Parathyroid adenoma (tissue), 2 donors: ENCODE measurements at regions not wholly inside any gene's neighbourhood (a gene's known extent, or its start where the extent isn't known, plus 50 kb on each side); places are given as distances from the start of the nearest gene placed in this dataset.

ENCODE experiments used
- H2AFZ ChIP-seq: fragments of 300-600 bp; sonication (generic); one replicate; pipeline ENCODE4 v1.7.0; 2017; ENCODE audit warnings: antibody characterized with exemption, mild to moderate bottlenecking
- H3K27ac ChIP-seq: fragments of 300-600 bp; sonication (generic); one replicate; pipeline ENCODE4 v1.7.0; 2017
- H3K27me3 ChIP-seq: fragments of 300-600 bp; sonication (generic); one replicate; pipeline ENCODE4 v1.7.0; 2017; ENCODE audit warnings: low read length; ENCODE audit not compliant: control insufficient read depth, insufficient read depth
- H3K36me3 ChIP-seq: fragments of 300-600 bp; sonication (generic); one replicate; pipeline ENCODE4 v1.7.0; 2017; ENCODE audit warnings: low read length; ENCODE audit not compliant: control insufficient read depth, insufficient read depth
- H3K4me1 ChIP-seq: fragments of 300-600 bp; sonication (generic); one replicate; pipeline ENCODE4 v1.7.0; 2017; ENCODE audit warnings: control low read depth
- H3K4me2 ChIP-seq: fragments of 300-600 bp; sonication (generic); one replicate; pipeline ENCODE4 v1.7.0; 2017; ENCODE audit warnings: low read length
- H3K4me3 ChIP-seq: fragments of 300-600 bp; sonication (generic); one replicate; pipeline ENCODE4 v1.7.0; 2017; ENCODE audit warnings: low read depth, low read length
- H3K79me2 ChIP-seq: fragments of 300-600 bp; sonication (generic); one replicate; pipeline ENCODE4 v1.7.0; 2017; ENCODE audit warnings: control low read depth
- H3K9ac ChIP-seq: fragments of 300-600 bp; sonication (generic); one replicate; pipeline ENCODE4 v1.7.0; 2017; ENCODE audit warnings: mild to moderate bottlenecking
- H3K9me3 ChIP-seq: fragments of 300-600 bp; sonication (generic); one replicate; pipeline ENCODE4 v1.7.0; 2017; ENCODE audit warnings: low read length; ENCODE audit not compliant: control insufficient read depth
- TF ChIP-seq, protein P1 (sequence below): fragments of 300-600 bp; sonication (generic); IDR thresholded peaks from one replicate; pipeline ENCODE4 v1.7.0; 2017; ENCODE audit warnings: antibody characterized with exemption, mild to moderate bottlenecking
- donor health status: primary hyperparathyroidism.

DNA sequence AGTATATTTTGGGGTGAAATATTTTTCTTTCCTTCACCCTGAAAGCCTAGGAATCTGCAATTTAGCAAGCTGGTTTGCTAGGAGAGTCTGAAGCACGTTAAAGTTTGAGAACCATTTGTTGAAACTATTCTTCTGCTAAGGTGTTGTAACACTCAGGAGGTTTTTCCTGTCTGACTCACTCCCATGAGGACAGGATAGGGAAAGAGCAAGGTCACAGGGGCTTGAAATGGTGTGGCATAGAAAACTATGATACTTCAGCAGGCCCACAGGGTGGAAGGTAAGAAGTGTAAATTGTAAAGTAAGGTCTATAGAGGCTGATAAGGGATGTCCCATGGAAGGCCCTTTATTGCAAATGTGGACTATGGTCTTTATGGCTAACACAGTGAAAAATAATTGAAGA lies 177.7 kb upstream of the ZC3H15 start:
- Histone ChIP-seq H3K9ac (no peak overlapping the region), H3K36me3 (no peaks in the 10 kb centered on the region), H3K79me2 (no peaks in the 10 kb centered on the region), H3K9me3 (no peaks in the 10 kb centered on the region), H3K4me3 (no peak overlapping the region), H3K4me2 (no peak overlapping the region), H2AFZ (no peak overlapping the region), H3K4me1 (no peaks in the 10 kb centered on the region), H3K27ac (no peak overlapping the region), H3K27me3 (no peaks in the 10 kb centered on the region)
- TF ChIP-seq, protein P1, sequence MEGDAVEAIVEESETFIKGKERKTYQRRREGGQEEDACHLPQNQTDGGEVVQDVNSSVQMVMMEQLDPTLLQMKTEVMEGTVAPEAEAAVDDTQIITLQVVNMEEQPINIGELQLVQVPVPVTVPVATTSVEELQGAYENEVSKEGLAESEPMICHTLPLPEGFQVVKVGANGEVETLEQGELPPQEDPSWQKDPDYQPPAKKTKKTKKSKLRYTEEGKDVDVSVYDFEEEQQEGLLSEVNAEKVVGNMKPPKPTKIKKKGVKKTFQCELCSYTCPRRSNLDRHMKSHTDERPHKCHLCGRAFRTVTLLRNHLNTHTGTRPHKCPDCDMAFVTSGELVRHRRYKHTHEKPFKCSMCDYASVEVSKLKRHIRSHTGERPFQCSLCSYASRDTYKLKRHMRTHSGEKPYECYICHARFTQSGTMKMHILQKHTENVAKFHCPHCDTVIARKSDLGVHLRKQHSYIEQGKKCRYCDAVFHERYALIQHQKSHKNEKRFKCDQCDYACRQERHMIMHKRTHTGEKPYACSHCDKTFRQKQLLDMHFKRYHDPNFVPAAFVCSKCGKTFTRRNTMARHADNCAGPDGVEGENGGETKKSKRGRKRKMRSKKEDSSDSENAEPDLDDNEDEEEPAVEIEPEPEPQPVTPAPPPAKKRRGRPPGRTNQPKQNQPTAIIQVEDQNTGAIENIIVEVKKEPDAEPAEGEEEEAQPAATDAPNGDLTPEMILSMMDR: no peak

GRCh38 chr2:186309901-186310300 lies 176.2 kb upstream of the ZC3H15 start:
- no peaks in the 10 kb centered on the region for H3K9me3 ChIP-seq
- H3K79me2 ChIP-seq: no peaks in the 10 kb centered on the region
- H3K4me3 ChIP-seq: no peak overlapping the region
- no peak overlapping the region for H3K27ac ChIP-seq
- TF ChIP-seq, protein P1: no peak
- H3K4me1 ChIP-seq: no peaks in the 10 kb centered on the region
- no peak overlapping the region for H3K4me2 ChIP-seq
- no peak overlapping the region for H3K9ac ChIP-seq
- H2AFZ ChIP-seq: no peak overlapping the region
- H3K27me3 ChIP-seq: no peaks in the 10 kb centered on the region
- H3K36me3 ChIP-seq: no peaks in the 10 kb centered on the region

DNA sequence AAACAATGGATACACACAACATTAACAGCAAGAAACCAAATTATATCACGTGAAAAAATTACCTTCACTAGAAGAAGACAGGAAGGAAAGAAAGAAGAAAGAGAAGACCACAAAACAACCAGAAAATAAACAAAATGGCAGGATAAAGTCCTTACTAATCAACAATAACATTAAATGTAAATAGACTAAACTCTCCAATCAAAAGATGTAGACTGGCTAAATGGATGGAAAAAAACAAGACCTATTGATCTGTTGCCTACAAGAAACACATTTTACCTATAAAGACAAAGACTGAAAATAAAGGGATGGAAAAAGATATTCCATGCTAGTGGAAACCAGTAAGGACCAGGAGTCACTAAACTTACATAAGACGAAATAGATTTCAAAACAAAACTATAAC lies 167.0 kb upstream of the ZC3H15 start:
- Histone ChIP-seq H2AFZ (no peak overlapping the region), H3K4me2 (no peak overlapping the region), H3K27ac (no peak overlapping the region), H3K27me3 (no peaks in the 10 kb centered on the region), H3K9me3 (no peaks in the 10 kb centered on the region), H3K4me1 (no peaks in the 10 kb centered on the region), H3K4me3 (no peak overlapping the region), H3K79me2 (no peaks in the 10 kb centered on the region), H3K9ac (no peak overlapping the region), H3K36me3 (no peaks in the 10 kb centered on the region)
- TF ChIP-seq, protein P1: no peak

DNA sequence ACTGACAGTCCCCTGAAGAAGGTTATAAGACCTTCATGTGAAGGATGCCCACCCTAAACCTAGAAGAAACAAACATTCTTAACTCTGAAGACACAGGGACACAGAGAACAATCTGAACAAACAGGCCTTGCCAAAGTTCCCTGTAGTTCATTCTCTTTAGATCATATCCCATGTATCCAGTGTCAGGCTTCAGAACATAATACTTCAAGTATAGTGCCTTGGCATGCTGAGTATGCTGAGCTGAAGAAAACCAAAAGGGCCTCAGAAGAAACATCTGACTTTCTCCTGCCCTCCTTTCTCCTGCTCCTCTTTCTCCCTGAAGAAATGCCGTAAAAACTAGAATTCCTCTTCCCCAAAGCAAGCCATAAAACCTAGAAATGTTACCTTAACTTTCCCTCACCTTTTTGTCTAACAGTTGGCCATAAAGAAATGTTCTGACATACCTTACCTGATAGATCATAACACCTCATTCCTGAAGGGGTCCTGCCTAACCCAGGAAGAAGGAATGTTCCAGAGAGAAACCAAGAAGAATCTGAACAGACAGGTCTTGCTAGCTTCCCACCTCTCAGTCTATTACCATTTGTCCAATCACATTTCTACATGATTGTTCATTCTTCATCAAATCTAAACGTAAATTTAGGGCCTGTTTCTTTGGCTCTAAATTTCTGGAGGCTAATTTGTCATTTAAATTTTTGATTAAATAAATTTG lies 160.1 kb upstream of the ZC3H15 start:
- H3K9ac ChIP-seq: no peak overlapping the region
- H3K4me2 ChIP-seq: no peak overlapping the region
- H3K4me1 ChIP-seq: no peaks in the 10 kb centered on the region
- H3K27me3 ChIP-seq: no peaks in the 10 kb centered on the region
- H3K36me3 ChIP-seq: no peaks in the 10 kb centered on the region
- no peak overlapping the region for H3K27ac ChIP-seq
- H3K9me3 ChIP-seq: no peaks in the 10 kb centered on the region
- no peak overlapping the region for H3K4me3 ChIP-seq
- TF ChIP-seq, protein P1: no peak
- H2AFZ ChIP-seq: no peak overlapping the region
- no peaks in the 10 kb centered on the region for H3K79me2 ChIP-seq

DNA sequence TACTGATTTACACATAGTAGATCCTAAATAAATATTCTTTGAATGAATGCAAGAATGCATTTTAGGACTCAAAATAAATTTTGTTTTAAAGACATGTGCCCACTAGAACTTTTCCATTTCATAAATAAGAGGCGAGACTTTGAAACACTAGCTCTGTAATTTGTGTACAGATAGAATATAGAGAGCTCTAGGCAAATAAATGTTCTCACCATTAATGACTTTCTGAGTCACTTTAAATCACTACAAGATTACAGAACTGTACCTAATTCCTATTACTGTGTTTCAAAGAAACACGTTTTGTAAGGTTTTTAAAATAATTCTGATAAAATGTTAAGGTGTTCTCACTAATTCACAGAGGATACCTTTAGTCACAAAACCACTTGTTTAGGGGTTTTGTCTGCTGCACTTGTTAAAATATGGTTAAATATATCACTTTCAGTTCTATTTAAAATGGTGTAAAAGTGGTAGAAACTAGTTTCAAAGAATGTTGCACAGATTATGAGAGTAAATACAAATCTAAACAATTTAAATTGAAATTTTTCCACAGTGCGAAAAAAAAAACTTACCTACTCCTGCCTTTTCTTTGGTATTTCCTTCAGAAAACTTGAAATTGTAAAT lies 158.7 kb upstream of the ZC3H15 start:
- H3K27me3 ChIP-seq: no peaks in the 10 kb centered on the region
- no peak overlapping the region for H2AFZ ChIP-seq
- no peaks in the 10 kb centered on the region for H3K79me2 ChIP-seq
- H3K36me3 ChIP-seq: no peaks in the 10 kb centered on the region
- H3K4me1 ChIP-seq: no peaks in the 10 kb centered on the region
- H3K9me3 ChIP-seq: no peaks in the 10 kb centered on the region
- H3K9ac ChIP-seq: no peak overlapping the region
- H3K4me2 ChIP-seq: no peak overlapping the region
- TF ChIP-seq, protein P1: no peak
- no peak overlapping the region for H3K27ac ChIP-seq
- H3K4me3 ChIP-seq: no peak overlapping the region
